IMR-90 (cell line): ENCODE measurements at regions not wholly inside any gene's neighbourhood (a gene's known extent, or its start where the extent isn't known, plus 50 kb on each side); places are given as distances from the start of the nearest gene placed in this dataset.

Experiments used
- ATAC-seq: fragments of 200-7000 bp; cut with Tn5 transposase; 2 replicates; pipeline ENCODE4 v1.9.1; 2020; ENCODE audit warnings: low read depth, mild to moderate bottlenecking, moderate library complexity
- BruUV-seq: library from RNA; stranded (reverse); fragments of 400-500 nt; replicated peaks from 2 replicates; lab custom pipeline; 2021; lab: Mats Ljungman, UMichigan
- CTCF ChIA-PET: fragments of 300-600 bp; formaldehyde crosslinking; extraction: SDS; loops from one replicate; lab custom pipeline; 2021; ENCODE audit warnings: antibody characterized with exemption; lab: Yijun Ruan, JAX
- POLR2A ChIA-PET: fragments of 300-600 bp; sonication (Branson Sonifier 250); formaldehyde crosslinking; loops from one replicate; lab custom pipeline; 2022; ENCODE audit warnings: antibody characterized with exemption; ENCODE audit not compliant: unreplicated experiment; lab: Charles Lee
- DNase-seq: peaks from one replicate; pipeline ENCODE4 v3.0.0; 2013
- H2AFZ ChIP-seq: replicated peaks from 2 replicates; pipeline ENCODE3; 2013; ENCODE audit warnings: low read length, mild to moderate bottlenecking; ENCODE audit not compliant: poor library complexity
- H2AK5ac ChIP-seq: 2 replicates; pipeline ENCODE4 v1.6.1; 2013; ENCODE audit warnings: low read depth, low read length, inconsistent platforms
- H2AK9ac ChIP-seq: replicated peaks from 2 replicates; pipeline ENCODE3; 2013; ENCODE audit warnings: mild to moderate bottlenecking, low read depth, low read length, moderate library complexity; ENCODE audit not compliant: poor library complexity
- H2BK120ac ChIP-seq: 2 replicates; pipeline ENCODE4 v1.6.1; 2013; ENCODE audit warnings: low read depth, low read length, inconsistent platforms
- H2BK15ac ChIP-seq: 3 replicates; pipeline ENCODE4 v1.6.1; 2013; ENCODE audit warnings: low read depth, low read length, inconsistent platforms
- H2BK20ac ChIP-seq: 2 replicates; pipeline ENCODE4 v1.6.1; 2013; ENCODE audit warnings: low read depth, mild to moderate bottlenecking, inconsistent platforms, low read length, moderate library complexity
- H2BK5ac ChIP-seq: 2 replicates; pipeline ENCODE4 v1.6.1; 2013; ENCODE audit warnings: mild to moderate bottlenecking, low read depth, low read length, inconsistent platforms; ENCODE audit not compliant: poor library complexity, severe bottlenecking
- H3K14ac ChIP-seq: replicated peaks from 2 replicates; pipeline ENCODE4 v1.6.1; 2013; ENCODE audit warnings: low read depth, low read length, inconsistent platforms
- H3K18ac ChIP-seq: 2 replicates; pipeline ENCODE4 v1.6.1; 2013; ENCODE audit warnings: low read depth, low read length, control low read depth
- H3K23ac ChIP-seq: 2 replicates; pipeline ENCODE4 v1.6.1; 2013; ENCODE audit warnings: low read depth, low read length, inconsistent platforms
- H3K27ac ChIP-seq: 2 replicates; pipeline ENCODE4 v1.5.1; 2013; ENCODE audit warnings: mild to moderate bottlenecking, control low read depth, low read length; ENCODE audit not compliant: insufficient read depth
- H3K27me3 ChIP-seq: 2 replicates; pipeline ENCODE4 v1.6.1; 2013; ENCODE audit warnings: low read length; ENCODE audit not compliant: control insufficient read depth, insufficient read depth
- H3K36me3 ChIP-seq: 2 replicates; pipeline ENCODE4 v1.6.1; 2013; ENCODE audit warnings: low read length, mixed read lengths; ENCODE audit not compliant: control insufficient read depth, insufficient read depth
- H3K4ac ChIP-seq: 2 replicates; pipeline ENCODE4 v1.6.1; 2013; ENCODE audit warnings: low read depth, low read length, inconsistent platforms
- H3K4me1 ChIP-seq: 2 replicates; pipeline ENCODE4 v1.6.1; 2013; ENCODE audit warnings: low read length, mixed read lengths; ENCODE audit not compliant: control insufficient read depth, insufficient read depth
- H3K4me2 ChIP-seq: 2 replicates; pipeline ENCODE4 v1.6.1; 2013; ENCODE audit warnings: low read depth, mild to moderate bottlenecking, control low read depth, low read length, moderate library complexity
- H3K4me3 ChIP-seq: 2 replicates; pipeline ENCODE4 v1.5.1; 2013; ENCODE audit warnings: low read depth, mild to moderate bottlenecking, control low read depth, low read length, moderate library complexity; ENCODE audit not compliant: insufficient read depth
- H3K56ac ChIP-seq: 2 replicates; pipeline ENCODE4 v1.6.1; 2013; ENCODE audit warnings: low read length, inconsistent platforms; ENCODE audit not compliant: insufficient read depth; ENCODE audit errors: extremely low read depth
- H3K79me1 ChIP-seq, 2 experiments: 2 replicates each; pipeline ENCODE4 v1.6.1; 2013; ENCODE audit warnings: low read length in 2 of 2, inconsistent platforms in 1 of 2, low read depth in 1 of 2
- H3K9ac ChIP-seq: 2 replicates; pipeline ENCODE4 v1.6.1; 2013; ENCODE audit warnings: low read depth, low read length, control low read depth
- H3K9me1 ChIP-seq: 2 replicates; pipeline ENCODE4 v1.6.1; 2013; ENCODE audit warnings: low read length, inconsistent platforms; ENCODE audit not compliant: insufficient read depth
- H3K9me3 ChIP-seq: 2 replicates; pipeline ENCODE4 v1.6.1; 2013; ENCODE audit warnings: low read length; ENCODE audit not compliant: control insufficient read depth, insufficient read depth
- H4K20me1 ChIP-seq: 2 replicates; pipeline ENCODE4 v1.6.1; 2013; ENCODE audit warnings: low read length, inconsistent platforms; ENCODE audit not compliant: insufficient read depth
- H4K5ac ChIP-seq: 2 replicates; pipeline ENCODE4 v1.6.1; 2013; ENCODE audit warnings: mild to moderate bottlenecking, low read depth, low read length, control low read depth
- H4K8ac ChIP-seq, 2 experiments: 2 replicates each; pipeline ENCODE4 v1.6.1; 2013; ENCODE audit warnings: low read depth in 2 of 2, low read length in 2 of 2, control low read depth in 1 of 2, inconsistent platforms in 1 of 2
- H4K91ac ChIP-seq: 2 replicates; pipeline ENCODE4 v1.6.1; 2013; ENCODE audit warnings: low read depth, low read length, inconsistent platforms; ENCODE audit not compliant: insufficient read depth
- BHLHE40 ChIP-seq: fragments of 150-350 bp; IDR thresholded peaks from 2 replicates; pipeline ENCODE4 v1.6.1; 2016; ENCODE audit warnings: mild to moderate bottlenecking, low read depth, low read length
- CEBPB ChIP-seq: IDR thresholded peaks from 2 replicates; pipeline ENCODE4 v1.6.1; 2012; ENCODE audit warnings: low read depth, low read length, improper control_type of control experiment
- CHD1 ChIP-seq: IDR thresholded peaks from 2 replicates; pipeline ENCODE4 v1.6.1; 2012; ENCODE audit warnings: low read depth, low read length, improper control_type of control experiment
- FOS ChIP-seq: fragments of 150-350 bp; IDR thresholded peaks from 2 replicates; pipeline ENCODE4 v1.6.1; 2016; ENCODE audit warnings: low read depth, low read length
- MAFK ChIP-seq: IDR thresholded peaks from 2 replicates; pipeline ENCODE4 v1.6.1; 2012; ENCODE audit warnings: low read depth, low read length, improper control_type of control experiment
- MAZ ChIP-seq: IDR thresholded peaks from 2 replicates; pipeline ENCODE4 v1.6.1; 2012; ENCODE audit warnings: low read depth, mild to moderate bottlenecking, low read length, improper control_type of control experiment, moderate library complexity, borderline replicate concordance
- MXI1 ChIP-seq: IDR thresholded peaks from 2 replicates; pipeline ENCODE4 v1.6.1; 2012; ENCODE audit warnings: low read depth, mild to moderate bottlenecking, low read length, moderate library complexity, borderline replicate concordance
- NFE2L2 ChIP-seq: fragments of 150-350 bp; IDR thresholded peaks from 2 replicates; pipeline ENCODE4 v1.6.1; 2016; ENCODE audit warnings: low read depth, mild to moderate bottlenecking, low read length
- POLR2A ChIP-seq: IDR thresholded peaks from 2 replicates; pipeline ENCODE4 v1.6.1; 2012; ENCODE audit warnings: mild to moderate bottlenecking, low read depth, low read length
- RAD21 ChIP-seq: IDR thresholded peaks from 2 replicates; pipeline ENCODE4 v1.6.1; 2012; ENCODE audit warnings: low read length, improper control_type of control experiment
- RFX5 ChIP-seq: IDR thresholded peaks from 2 replicates; pipeline ENCODE4 v1.8.0; 2012; ENCODE audit warnings: low read depth, mild to moderate bottlenecking, low read length, moderate library complexity
- SMC3 ChIP-seq: fragments of 150-350 bp; IDR thresholded peaks from 2 replicates; pipeline ENCODE4 v1.6.1; 2016; ENCODE audit warnings: low read depth, mild to moderate bottlenecking, antibody characterized with exemption, low read length, moderate library complexity
- WGBS, 2 experiments: methylation state at CpG; one replicate each; pipeline versions ENCODE4 v1.1.5 to v1.1.7; 2013; ENCODE audit warnings: missing lambda C conversion rate in 2 of 2; ENCODE audit not compliant: insufficient read length in 1 of 2; ENCODE audit errors: extremely low coverage in 2 of 2; 5-methylcytosine and 5-hydroxymethylcytosine counted together
- dilution Hi-C: fragments of 300-500 bp; cut with HindIII; formaldehyde crosslinking; loops from one replicate; pipeline ENCODE4 v1.14.3; 2018; ENCODE audit warnings: low sequenced_read_pairs; ENCODE audit not compliant: unreplicated experiment
- in situ Hi-C: fragments of 300-500 bp; cut with MboI; formaldehyde crosslinking; loops from 3 replicates; pipeline ENCODE4 v1.14.3; 2019; ENCODE audit warnings: low sequenced_read_pairs, inconsistent platforms, mixed read lengths
- intact Hi-C: fragments of 100-400 bp; cut with micrococcal nuclease; formaldehyde crosslinking; loops from 2 replicates; pipeline ENCODE4 v1.10.0; 2022
- TF ChIP-seq, protein P1 (sequence below): fragments of 150-350 bp; IDR thresholded peaks from 2 replicates; pipeline ENCODE4 v1.6.1; 2017; ENCODE audit warnings: mild to moderate bottlenecking, antibody characterized with exemption, low read length, low read depth
- TF ChIP-seq, protein P2 (sequence below): fragments of 150-350 bp; IDR thresholded peaks from 2 replicates; pipeline ENCODE4 v1.6.1; 2016; ENCODE audit warnings: low read depth, mild to moderate bottlenecking, low read length, moderate library complexity, borderline replicate concordance

DNA sequence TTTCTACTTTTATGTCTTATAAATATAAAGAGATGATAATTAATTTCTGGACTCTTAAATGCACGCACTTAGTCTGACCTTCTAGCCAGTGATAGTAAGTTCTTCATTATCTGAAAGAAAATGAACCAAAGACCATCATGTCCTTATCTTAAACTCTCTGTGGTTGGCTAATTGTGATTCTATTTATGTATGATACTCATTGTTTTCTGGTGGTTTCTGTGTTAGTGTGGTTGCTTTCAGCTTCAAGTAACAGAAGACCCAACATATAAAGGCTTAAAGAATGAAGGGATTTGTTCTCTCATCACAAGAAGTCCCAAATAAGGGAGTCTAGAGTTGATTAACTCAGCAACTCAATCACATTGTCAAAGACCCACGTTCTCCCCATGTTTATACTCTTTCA lies 225.2 kb upstream of the TANK start:
- Histone ChIP-seq H3K36me3 (no peaks in the 10 kb centered on the region), H2AK5ac (no peak overlapping the region), H3K27me3 (no peaks in the 10 kb centered on the region), H4K8ac (no peak overlapping the region), H4K5ac (no peak overlapping the region), H3K4ac (no peak overlapping the region), H3K14ac (no peak overlapping the region), H2AFZ (no peak overlapping the region), H3K9me3 (no peaks in the 10 kb centered on the region), H4K20me1 (no peaks in the 10 kb centered on the region), H2BK20ac (no peak overlapping the region), H2BK120ac (no peak overlapping the region), H3K4me3 (no peak overlapping the region), H3K79me1 (no peaks in the 10 kb centered on the region), H3K4me2 (no peak overlapping the region), H3K4me1 (peaks cover 9% of the 10 kb centered on the region), H3K56ac (no peak overlapping the region), H2AK9ac (no peak overlapping the region), H3K27ac (no peak overlapping the region), H3K9ac (no peak overlapping the region), H3K23ac (no peak overlapping the region), H2BK15ac (no peak overlapping the region), H4K91ac (no peak overlapping the region), H3K9me1 (peaks cover 5% of the 10 kb centered on the region; the same call in 1 of the 2 replicates), H3K18ac (no peak overlapping the region), H2BK5ac (no peak overlapping the region)
- WGBS, 2 experiments, result no CpG with 5 or more reads among the region's 2 CpGs
- in situ Hi-C loops, result no loop called here
- ATAC-seq, result no peak
- dilution Hi-C loops, result no loop called here
- TF ChIP-seq FOS (no peak), SMC3 (no peak), MXI1 (no peak), RFX5 (no peak), MAZ (no peak), RAD21 (no peak), POLR2A (no peak), CHD1 (no peak), NFE2L2 (no peak), BHLHE40 (no peak), CEBPB (no peak), MAFK (no peak)
- TF ChIP-seq, protein P1, sequence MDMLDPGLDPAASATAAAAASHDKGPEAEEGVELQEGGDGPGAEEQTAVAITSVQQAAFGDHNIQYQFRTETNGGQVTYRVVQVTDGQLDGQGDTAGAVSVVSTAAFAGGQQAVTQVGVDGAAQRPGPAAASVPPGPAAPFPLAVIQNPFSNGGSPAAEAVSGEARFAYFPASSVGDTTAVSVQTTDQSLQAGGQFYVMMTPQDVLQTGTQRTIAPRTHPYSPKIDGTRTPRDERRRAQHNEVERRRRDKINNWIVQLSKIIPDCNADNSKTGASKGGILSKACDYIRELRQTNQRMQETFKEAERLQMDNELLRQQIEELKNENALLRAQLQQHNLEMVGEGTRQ, result no peak
- TF ChIP-seq, protein P2, sequence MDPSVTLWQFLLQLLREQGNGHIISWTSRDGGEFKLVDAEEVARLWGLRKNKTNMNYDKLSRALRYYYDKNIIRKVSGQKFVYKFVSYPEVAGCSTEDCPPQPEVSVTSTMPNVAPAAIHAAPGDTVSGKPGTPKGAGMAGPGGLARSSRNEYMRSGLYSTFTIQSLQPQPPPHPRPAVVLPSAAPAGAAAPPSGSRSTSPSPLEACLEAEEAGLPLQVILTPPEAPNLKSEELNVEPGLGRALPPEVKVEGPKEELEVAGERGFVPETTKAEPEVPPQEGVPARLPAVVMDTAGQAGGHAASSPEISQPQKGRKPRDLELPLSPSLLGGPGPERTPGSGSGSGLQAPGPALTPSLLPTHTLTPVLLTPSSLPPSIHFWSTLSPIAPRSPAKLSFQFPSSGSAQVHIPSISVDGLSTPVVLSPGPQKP, result no peak
- intact Hi-C loops, result no loop called here
- DNase-seq, result no peak
- CTCF ChIA-PET, result no interaction called here
- POLR2A ChIA-PET, result no interaction called here
- BruUV-seq, result no TSS peak
